Kidney epithelial cell (primary cell): ENCODE measurements at regions not wholly inside any gene's neighbourhood (a gene's known extent, or its start where the extent isn't known, plus 50 kb on each side); places are given as distances from the start of the nearest gene placed in this dataset.

Experiments
- DNase-seq: peaks from one replicate; pipeline ENCODE4 v3.0.0-alpha.2; 2010; ENCODE audit warnings: low read depth
- H3K27me3 ChIP-seq: 2 replicates; pipeline ENCODE4 v1.6.0; 2011; ENCODE audit warnings: low read length; ENCODE audit not compliant: control insufficient read depth, insufficient read depth
- H3K36me3 ChIP-seq: 2 replicates; pipeline ENCODE4 v1.5.1; 2011; ENCODE audit warnings: low read length; ENCODE audit not compliant: control insufficient read depth, insufficient read depth
- H3K4me3 ChIP-seq: 2 replicates; pipeline ENCODE4 v1.5.1; 2011; ENCODE audit warnings: low read depth, mild to moderate bottlenecking, control low read depth, low read length
- TF ChIP-seq, protein P1 (sequence below): IDR thresholded peaks from 2 replicates; pipeline ENCODE4 v1.5.1; 2011; ENCODE audit warnings: mild to moderate bottlenecking, moderate library complexity, low read length, control low read depth, inconsistent platforms; ENCODE audit not compliant: insufficient read depth, poor library complexity, severe bottlenecking

DNA sequence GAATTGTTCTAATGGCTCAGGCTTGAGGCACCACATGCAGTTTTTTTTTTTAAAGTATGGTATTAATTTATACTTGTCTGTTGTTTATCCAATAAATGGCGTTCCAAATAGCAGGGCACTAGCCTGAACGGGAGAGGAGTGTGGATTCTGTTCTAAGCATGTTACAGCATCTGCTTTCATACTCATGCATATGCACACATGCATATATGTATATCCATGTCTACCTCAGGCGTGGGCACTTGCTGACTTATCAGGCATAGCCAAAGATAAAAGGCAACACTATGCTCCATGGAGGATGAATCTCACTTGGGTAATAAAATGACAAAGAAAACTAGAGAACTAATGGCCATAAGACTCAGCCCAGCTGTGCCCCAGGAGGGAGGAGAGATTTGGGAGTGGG, 393.8 kb downstream of the GADD45G start:
- Histone ChIP-seq H3K36me3 (no peaks in the 10 kb centered on the region), H3K27me3 (peaks cover 4% of the 10 kb centered on the region), H3K4me3 (no peak overlapping the region)
- TF ChIP-seq, protein P1, sequence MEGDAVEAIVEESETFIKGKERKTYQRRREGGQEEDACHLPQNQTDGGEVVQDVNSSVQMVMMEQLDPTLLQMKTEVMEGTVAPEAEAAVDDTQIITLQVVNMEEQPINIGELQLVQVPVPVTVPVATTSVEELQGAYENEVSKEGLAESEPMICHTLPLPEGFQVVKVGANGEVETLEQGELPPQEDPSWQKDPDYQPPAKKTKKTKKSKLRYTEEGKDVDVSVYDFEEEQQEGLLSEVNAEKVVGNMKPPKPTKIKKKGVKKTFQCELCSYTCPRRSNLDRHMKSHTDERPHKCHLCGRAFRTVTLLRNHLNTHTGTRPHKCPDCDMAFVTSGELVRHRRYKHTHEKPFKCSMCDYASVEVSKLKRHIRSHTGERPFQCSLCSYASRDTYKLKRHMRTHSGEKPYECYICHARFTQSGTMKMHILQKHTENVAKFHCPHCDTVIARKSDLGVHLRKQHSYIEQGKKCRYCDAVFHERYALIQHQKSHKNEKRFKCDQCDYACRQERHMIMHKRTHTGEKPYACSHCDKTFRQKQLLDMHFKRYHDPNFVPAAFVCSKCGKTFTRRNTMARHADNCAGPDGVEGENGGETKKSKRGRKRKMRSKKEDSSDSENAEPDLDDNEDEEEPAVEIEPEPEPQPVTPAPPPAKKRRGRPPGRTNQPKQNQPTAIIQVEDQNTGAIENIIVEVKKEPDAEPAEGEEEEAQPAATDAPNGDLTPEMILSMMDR, result no peak
- no peak for DNase-seq

DNA sequence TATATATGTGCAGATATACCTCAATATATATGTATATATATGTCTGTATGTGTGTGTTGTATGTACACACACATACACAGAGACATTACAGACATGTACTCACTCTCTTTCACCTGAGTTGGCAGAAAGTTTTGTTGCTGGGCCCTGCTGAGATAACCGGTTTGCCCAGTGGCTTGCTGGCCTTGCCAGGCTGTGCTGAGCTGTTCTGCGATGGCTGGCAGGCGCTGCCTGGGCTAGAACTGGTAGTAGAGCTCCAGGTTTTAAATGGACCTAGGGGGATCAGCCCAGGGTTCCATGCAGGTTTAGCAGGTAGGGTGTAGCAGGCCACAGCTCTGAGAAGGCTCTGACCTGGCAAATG, 394.3 kb downstream of the GADD45G start:
- Histone ChIP-seq H3K4me3 (no peak overlapping the region), H3K27me3 (peaks cover 4% of the 10 kb centered on the region), H3K36me3 (no peaks in the 10 kb centered on the region)
- no peak for DNase-seq
- TF ChIP-seq, protein P1, result no peak

DNA sequence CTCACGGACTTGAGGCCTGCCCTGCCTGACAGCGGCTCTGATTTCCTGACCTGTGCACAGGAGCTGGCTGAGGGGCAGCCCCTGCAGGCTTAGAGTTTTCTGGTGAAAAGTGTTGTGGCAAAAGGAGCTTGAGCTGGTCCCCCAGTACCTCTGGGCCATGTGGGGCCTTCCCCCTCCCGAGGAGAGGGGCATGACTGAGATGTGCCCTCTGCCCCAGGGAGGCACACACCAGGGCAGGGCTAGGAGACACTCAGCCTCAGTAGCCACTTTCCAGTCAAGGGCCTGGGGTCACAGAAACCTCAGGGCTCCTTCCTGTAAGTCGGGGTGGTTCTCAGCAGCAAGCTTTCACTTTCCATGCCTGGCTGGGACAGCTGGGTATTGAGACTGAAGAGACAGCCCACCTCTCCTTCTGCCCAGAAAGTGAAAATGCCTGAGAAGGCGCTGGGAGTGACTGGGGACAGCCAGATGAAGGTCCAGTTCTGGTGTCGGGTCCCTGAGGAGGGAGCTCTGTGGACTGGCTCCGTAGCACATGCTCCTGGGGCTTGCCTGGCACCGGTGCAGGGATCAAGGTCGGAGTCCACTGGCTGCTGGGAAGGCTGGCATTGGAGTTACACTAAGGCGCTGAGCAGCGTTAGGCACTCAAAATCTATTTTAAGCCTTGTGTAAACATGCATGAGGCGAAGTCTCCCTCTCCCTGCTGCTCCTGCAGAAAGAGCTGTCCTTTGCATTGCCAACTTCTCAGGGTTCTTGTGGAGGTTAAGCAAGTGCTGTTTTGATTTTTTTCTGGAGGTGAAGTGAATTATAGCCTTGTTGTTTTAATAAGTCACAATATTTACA, 394.9 kb downstream of the GADD45G start:
- no peak for DNase-seq
- Histone ChIP-seq H3K27me3 (peaks cover 4% of the 10 kb centered on the region), H3K4me3 (no peak overlapping the region), H3K36me3 (no peaks in the 10 kb centered on the region)
- TF ChIP-seq, protein P1, result no peak

DNA sequence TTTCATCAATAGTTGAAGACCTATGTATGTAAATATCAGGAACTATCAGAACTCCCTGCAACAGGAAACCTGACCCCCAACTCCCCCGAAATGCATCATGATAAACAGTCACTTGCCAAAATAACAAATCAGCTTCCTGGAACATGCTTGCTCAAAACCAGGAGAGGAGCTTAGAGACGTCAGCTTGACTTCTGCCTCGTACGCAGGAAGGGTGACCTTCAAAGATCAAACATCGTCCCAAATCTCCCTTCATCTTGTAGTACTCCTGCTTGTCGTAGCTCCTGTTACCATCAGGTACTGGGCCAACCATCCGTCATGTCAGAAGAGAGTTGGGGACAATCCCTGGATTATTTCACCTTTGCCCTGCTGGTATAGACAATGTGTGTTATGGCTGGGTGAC, 396.1 kb downstream of the GADD45G start:
- no peak overlapping the region for H3K4me3 ChIP-seq
- DNase-seq, result no peak
- no peaks in the 10 kb centered on the region for H3K36me3 ChIP-seq
- TF ChIP-seq, protein P1, result no peak
- no peaks in the 10 kb centered on the region for H3K27me3 ChIP-seq

DNA sequence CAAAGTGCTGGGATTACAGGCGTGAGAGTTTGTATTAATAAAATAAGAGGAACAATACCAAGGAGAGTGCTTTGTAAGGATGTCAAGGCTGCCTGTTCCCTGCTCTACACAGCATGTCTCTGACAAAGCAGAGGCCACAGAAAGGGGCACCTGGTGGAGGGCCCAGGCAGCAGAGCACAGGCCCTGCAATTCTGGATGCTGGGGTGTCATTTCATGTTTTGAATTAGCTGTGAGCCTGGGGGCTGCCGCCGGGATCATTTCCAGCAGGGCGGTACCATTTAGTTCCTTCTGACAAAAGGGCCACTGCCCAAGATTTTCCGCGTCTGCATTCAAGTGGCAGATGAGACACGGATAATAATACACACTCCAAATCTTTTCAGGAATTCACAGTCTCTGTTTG, 396.9 kb downstream of the GADD45G start:
- TF ChIP-seq, protein P1, result no peak
- Histone ChIP-seq H3K4me3 (no peak overlapping the region), H3K27me3 (no peaks in the 10 kb centered on the region), H3K36me3 (no peaks in the 10 kb centered on the region)
- no peak for DNase-seq
